Caki2 (cell line): ENCODE measurements at regions not wholly inside any gene's neighbourhood (a gene's known extent, or its start where the extent isn't known, plus 50 kb on each side); places are given as distances from the start of the nearest gene placed in this dataset.

ENCODE experiments used
- DNase-seq: peaks from one replicate; pipeline ENCODE4 v3.0.0-alpha.2; 2015; ENCODE audit warnings: low read depth
- in situ Hi-C: cut with HindIII; loops from 2 replicates; pipeline ENCODE4 v1.10.0; 2016; ENCODE audit warnings: low sequenced_read_pairs, low pct_unique_long_range_greater_than_20kb, mixed read lengths

- in situ Hi-C loops, result no loop called here
- no peak for DNase-seq
These were observed 336.5 kb downstream of the CRPPA start for GRCh38 chr7:16084875-16085274.

- in situ Hi-C loops, result no loop called here
- no peak for DNase-seq
These were observed 337.0 kb downstream of the CRPPA start for GRCh38 chr7:16084370-16084769.

GRCh38 chr7:16083931-16084330 is 337.4 kb downstream of the CRPPA start:
- peak; percentile 32 for DNase-seq
- in situ Hi-C loops, result no loop called here

- in situ Hi-C loops, result no loop called here
- no peak for DNase-seq
These were observed 341.2 kb downstream of the CRPPA start for GRCh38 chr7:16080131-16080530.

- in situ Hi-C loops, result no loop called here
These were observed 341.6 kb downstream of the CRPPA start for GRCh38 chr7:16079723-16080122.

GRCh38 chr7:16078076-16078952 is 343.0 kb downstream of the CRPPA start:
- in situ Hi-C loops, result no loop called here
- DNase-seq, result peak; percentile 68

More at GRCh38 chr7:16079723-16080122, 341.6 kb downstream of the CRPPA start:
- no peak for DNase-seq

GRCh38 chr7:16071246-16071857 is 350.0 kb downstream of the CRPPA start:
- in situ Hi-C loops, result loop anchor here (25.0 kb wide), 1 partner anchor 1359 kb away; no protein-coding TSS in a partner anchor
- peak; percentile 48 for DNase-seq

GRCh38 chr7:16070806-16071205 is 350.5 kb downstream of the CRPPA start:
- in situ Hi-C loops, result loop anchor here (25.0 kb wide), 1 partner anchor 1359 kb away; no protein-coding TSS in a partner anchor
- DNase-seq, result no peak

- no peak for DNase-seq
- in situ Hi-C loops, result loop anchor here (25.0 kb wide), 1 partner anchor 1358 kb away; no protein-coding TSS in a partner anchor
These were observed 351.3 kb downstream of the CRPPA start for GRCh38 chr7:16069998-16070397.

GRCh38 chr7:16068183-16068582 is 353.2 kb downstream of the CRPPA start:
- DNase-seq, result no peak
- in situ Hi-C loops, result loop anchor here (25.0 kb wide), 1 partner anchor 1356 kb away; no protein-coding TSS in a partner anchor

GRCh38 chr7:16067711-16068110 is 353.6 kb downstream of the CRPPA start:
- in situ Hi-C loops, result loop anchor here (25.0 kb wide), 1 partner anchor 1355 kb away; no protein-coding TSS in a partner anchor
- no peak for DNase-seq

GRCh38 chr7:16066805-16067459 is 354.4 kb downstream of the CRPPA start:
- in situ Hi-C loops, result loop anchor here (25.0 kb wide), 1 partner anchor 1355 kb away; no protein-coding TSS in a partner anchor
- no peak for DNase-seq

- DNase-seq, result no peak
- in situ Hi-C loops, result loop anchor here (25.0 kb wide), 1 partner anchor 1354 kb away; no protein-coding TSS in a partner anchor
These were observed 355.4 kb downstream of the CRPPA start for GRCh38 chr7:16065939-16066338.

- in situ Hi-C loops, result loop anchor here (25.0 kb wide), 1 partner anchor 1352 kb away; no protein-coding TSS in a partner anchor
- no peak for DNase-seq
These were observed 357.3 kb downstream of the CRPPA start for GRCh38 chr7:16063716-16064675.

- in situ Hi-C loops, result loop anchor here (25.0 kb wide), 1 partner anchor 1351 kb away; no protein-coding TSS in a partner anchor
- DNase-seq, result no peak
These were observed 358.1 kb downstream of the CRPPA start for GRCh38 chr7:16063221-16063620.

- in situ Hi-C loops, result loop anchor here (25.0 kb wide), 1 partner anchor 1350 kb away; no protein-coding TSS in a partner anchor
- DNase-seq, result peak; percentile 70
These were observed 359.1 kb downstream of the CRPPA start for GRCh38 chr7:16062269-16062668.

- in situ Hi-C loops, result loop anchor here (25.0 kb wide), 1 partner anchor 1349 kb away; no protein-coding TSS in a partner anchor
- no peak for DNase-seq
These were observed 359.7 kb downstream of the CRPPA start for GRCh38 chr7:16061630-16062029.
